ENCODE measurements at regions not wholly inside any gene's neighbourhood (a gene's known extent, or its start where the extent isn't known, plus 50 kb on each side); places are given as distances from the start of the nearest gene placed in this dataset.

DNA sequence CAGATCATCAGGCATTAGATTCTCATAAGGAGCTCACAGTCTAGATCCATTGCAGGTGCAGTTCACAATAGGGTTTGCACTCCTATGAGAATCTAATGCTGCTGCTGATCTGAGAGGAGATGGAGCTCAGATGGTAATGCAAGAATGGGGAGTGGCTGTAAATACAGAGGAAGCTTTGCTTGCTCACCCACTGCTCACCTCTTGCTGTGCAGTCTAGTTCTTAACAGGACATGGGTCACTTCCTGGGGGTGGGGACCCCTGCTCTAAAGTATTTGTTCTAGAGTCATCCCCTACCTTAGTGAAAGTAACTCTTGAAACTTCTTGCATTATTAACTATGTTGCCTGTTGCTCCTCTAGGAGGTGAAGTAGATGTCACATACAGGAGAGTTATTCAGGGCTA, 171.3 kb upstream of the PARD3B start:
- Histone ChIP-seq H3K27me3 (ENCODE audit: insufficient read depth, insufficient read length) (no peaks in the 10 kb centered on the region), H3K36me3 (ENCODE audit: insufficient read depth, insufficient read length, low read length) (no peaks in the 10 kb centered on the region), H3K4me3 (ENCODE audit: insufficient read length, low read depth) (no peak overlapping the region), H3K9me3 (ENCODE audit: insufficient read depth, low read length) (no peaks in the 10 kb centered on the region), H3K4me1 (ENCODE audit: insufficient read depth, insufficient read length) (no peaks in the 10 kb centered on the region), H3K9ac (ENCODE audit: insufficient read length, low read depth) (no peak overlapping the region)
- TF ChIP-seq ZNF274 (IDR thresholded peaks at IDR 0.05; ENCODE audit: low read depth, low read length) (no peak), SUZ12 (IDR thresholded peaks at IDR 0.05; ENCODE audit: extremely low read depth, insufficient read depth, insufficient read length) (no peak), YY1 (IDR thresholded peaks at IDR 0.05; ENCODE audit: insufficient read depth, insufficient read length) (no peak)
- DNase-seq (ENCODE audit: low read depth, low spot score), result no peak

DNA sequence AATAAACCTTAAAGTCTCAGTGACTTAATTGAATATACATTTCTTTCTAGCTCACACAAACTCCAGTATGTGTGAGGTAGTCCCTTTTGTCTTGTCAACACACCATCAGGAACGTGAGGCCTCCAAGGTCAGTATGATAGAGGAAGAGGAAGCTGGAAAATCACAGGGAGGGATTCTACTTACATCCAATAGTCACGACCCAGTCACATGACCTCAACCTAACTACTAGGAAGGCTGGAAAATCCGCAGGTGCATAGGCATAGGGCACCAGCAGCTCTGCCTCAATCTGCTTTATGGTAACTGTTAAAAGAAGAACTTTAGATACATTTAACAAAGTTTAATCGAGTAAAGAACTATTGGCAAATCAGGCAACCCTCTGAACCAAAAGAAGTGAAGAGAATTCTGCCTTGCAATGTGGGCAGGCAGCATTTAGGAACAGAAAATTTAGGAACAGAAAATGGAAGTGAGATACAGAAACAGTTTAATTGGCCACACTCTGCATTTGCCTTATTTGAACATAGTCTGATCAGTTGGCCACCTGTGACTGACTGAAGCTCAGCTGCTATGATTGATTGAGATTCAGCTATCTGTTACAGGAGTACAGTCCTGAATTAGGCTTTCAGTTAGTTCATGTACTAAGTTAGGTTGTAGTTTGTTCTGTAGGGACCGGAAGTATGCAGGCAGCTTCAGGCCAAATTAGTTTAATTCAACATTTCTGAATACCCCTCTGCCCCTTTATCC, 165.0 kb upstream of the PARD3B start:
- H3K36me3 ChIP-seq (ENCODE audit: insufficient read depth, insufficient read length, low read length), result no peaks in the 10 kb centered on the region
- TF ChIP-seq ZNF274 (IDR thresholded peaks at IDR 0.05; ENCODE audit: low read depth, low read length) (no peak), SUZ12 (IDR thresholded peaks at IDR 0.05; ENCODE audit: extremely low read depth, insufficient read depth, insufficient read length) (no peak), YY1 (IDR thresholded peaks at IDR 0.05; ENCODE audit: insufficient read depth, insufficient read length) (no peak)
- H3K4me3 ChIP-seq (ENCODE audit: insufficient read length, low read depth), result no peak overlapping the region
- H3K9ac ChIP-seq (ENCODE audit: insufficient read length, low read depth), result no peak overlapping the region
- no peaks in the 10 kb centered on the region for H3K27me3 ChIP-seq (ENCODE audit: insufficient read depth, insufficient read length)
- no peaks in the 10 kb centered on the region for H3K4me1 ChIP-seq (ENCODE audit: insufficient read depth, insufficient read length)
- DNase-seq (ENCODE audit: low read depth, low spot score), result no peak
- no peaks in the 10 kb centered on the region for H3K9me3 ChIP-seq (ENCODE audit: insufficient read depth, low read length)

DNA sequence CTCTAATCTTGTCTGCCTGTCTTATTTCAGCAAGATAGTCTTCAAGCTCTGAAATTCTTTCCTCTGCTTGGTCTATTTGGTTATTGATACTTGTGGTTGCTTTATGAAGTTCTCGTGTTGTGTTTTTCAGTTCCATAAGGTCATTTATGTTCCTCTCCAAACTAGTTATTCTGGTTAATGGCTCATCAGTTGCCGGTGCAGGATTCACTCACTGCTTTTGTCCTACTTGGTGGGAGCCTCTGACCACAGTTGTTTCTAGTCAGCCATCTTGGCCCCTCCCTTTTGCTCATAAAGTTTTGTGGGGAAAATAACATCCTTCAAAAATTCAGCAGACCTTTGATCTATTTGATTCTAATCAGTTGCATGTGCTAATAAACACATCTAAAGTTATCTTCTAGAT, 158.6 kb upstream of the PARD3B start:
- no peak for DNase-seq (ENCODE audit: low read depth, low spot score)
- no peak overlapping the region for H3K9ac ChIP-seq (ENCODE audit: insufficient read length, low read depth)
- no peak overlapping the region for H3K4me3 ChIP-seq (ENCODE audit: insufficient read length, low read depth)
- no peaks in the 10 kb centered on the region for H3K27me3 ChIP-seq (ENCODE audit: insufficient read depth, insufficient read length)
- H3K4me1 ChIP-seq (ENCODE audit: insufficient read depth, insufficient read length), result no peaks in the 10 kb centered on the region
- no peaks in the 10 kb centered on the region for H3K9me3 ChIP-seq (ENCODE audit: insufficient read depth, low read length)
- no peaks in the 10 kb centered on the region for H3K36me3 ChIP-seq (ENCODE audit: insufficient read depth, insufficient read length, low read length)
- TF ChIP-seq SUZ12 (IDR thresholded peaks at IDR 0.05; ENCODE audit: extremely low read depth, insufficient read depth, insufficient read length) (no peak), YY1 (IDR thresholded peaks at IDR 0.05; ENCODE audit: insufficient read depth, insufficient read length) (no peak), ZNF274 (IDR thresholded peaks at IDR 0.05; ENCODE audit: low read depth, low read length) (no peak)

DNA sequence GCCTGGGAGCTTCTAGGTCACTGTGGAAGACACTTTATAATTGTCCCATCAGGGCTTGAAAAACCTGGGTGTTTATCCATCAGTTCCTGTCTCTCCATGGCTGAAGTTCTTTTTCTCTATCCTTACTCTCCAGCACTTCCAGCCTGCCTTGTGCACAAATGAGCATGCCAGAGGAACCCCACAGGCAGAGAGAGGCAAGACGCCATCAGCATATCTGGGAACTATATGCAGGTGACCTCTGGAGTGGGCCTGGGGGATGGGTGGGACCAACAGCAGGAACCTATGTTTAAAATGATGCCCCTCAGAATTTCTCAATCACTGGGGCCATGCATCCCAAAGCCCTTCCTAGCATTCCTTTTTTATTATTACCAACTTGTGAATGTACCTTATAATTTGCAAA, 156.2 kb upstream of the PARD3B start:
- TF ChIP-seq ZNF274 (IDR thresholded peaks at IDR 0.05; ENCODE audit: low read depth, low read length) (no peak), YY1 (IDR thresholded peaks at IDR 0.05; ENCODE audit: insufficient read depth, insufficient read length) (no peak), SUZ12 (IDR thresholded peaks at IDR 0.05; ENCODE audit: extremely low read depth, insufficient read depth, insufficient read length) (no peak)
- H3K9me3 ChIP-seq (ENCODE audit: insufficient read depth, low read length), result no peaks in the 10 kb centered on the region
- no peaks in the 10 kb centered on the region for H3K4me1 ChIP-seq (ENCODE audit: insufficient read depth, insufficient read length)
- H3K36me3 ChIP-seq (ENCODE audit: insufficient read depth, insufficient read length, low read length), result no peaks in the 10 kb centered on the region
- no peaks in the 10 kb centered on the region for H3K27me3 ChIP-seq (ENCODE audit: insufficient read depth, insufficient read length)
- no peak overlapping the region for H3K4me3 ChIP-seq (ENCODE audit: insufficient read length, low read depth)
- H3K9ac ChIP-seq (ENCODE audit: insufficient read length, low read depth), result no peak overlapping the region
- DNase-seq (ENCODE audit: low read depth, low spot score), result no peak

DNA sequence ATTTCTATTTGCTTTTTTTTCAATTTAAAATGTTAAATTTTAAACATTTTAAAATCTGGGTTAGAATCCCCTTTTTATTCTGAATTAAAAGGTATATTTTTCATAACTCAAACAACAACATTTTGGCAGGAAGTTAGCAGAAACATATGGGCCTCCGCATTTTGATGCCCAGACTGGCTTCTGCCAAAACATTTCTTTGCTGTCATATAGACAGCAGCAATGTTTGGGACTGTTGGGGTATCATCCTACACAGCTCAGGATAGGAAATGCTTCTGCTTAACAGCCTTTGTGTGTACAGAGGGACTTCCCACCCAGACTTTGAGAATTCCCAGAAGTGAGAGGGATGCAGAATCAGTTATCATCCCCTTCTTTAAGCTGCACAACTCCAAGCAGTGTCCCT, 155.4 kb upstream of the PARD3B start:
- no peak for TF ChIP-seq SUZ12 (IDR thresholded peaks at IDR 0.05; ENCODE audit: extremely low read depth, insufficient read depth, insufficient read length)
- TF ChIP-seq YY1 (IDR thresholded peaks at IDR 0.05; ENCODE audit: insufficient read depth, insufficient read length), result no peak
- no peak for TF ChIP-seq ZNF274 (IDR thresholded peaks at IDR 0.05; ENCODE audit: low read depth, low read length)

DNA sequence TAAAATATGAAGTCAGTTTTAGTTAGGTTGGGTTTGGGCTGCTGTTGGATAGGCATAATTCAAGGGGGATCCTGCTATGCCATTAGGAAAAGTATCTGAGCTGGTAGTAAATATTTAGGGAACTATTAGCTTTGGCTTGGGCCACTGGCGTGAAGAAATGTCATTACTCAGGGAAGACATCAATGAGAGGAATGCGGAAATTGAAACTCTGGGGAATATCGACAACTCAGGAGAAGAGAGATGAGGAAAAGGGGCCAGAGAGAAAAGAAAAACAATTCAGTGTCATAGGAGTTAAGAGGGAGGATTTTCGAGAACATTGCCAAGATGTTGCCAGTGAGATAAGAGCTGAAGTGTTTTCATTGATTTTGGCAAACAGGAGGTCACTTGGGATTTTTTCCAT, 149.7 kb upstream of the PARD3B start:
- H3K9me3 ChIP-seq (ENCODE audit: insufficient read depth, low read length), result no peaks in the 10 kb centered on the region
- no peak overlapping the region for H3K4me3 ChIP-seq (ENCODE audit: insufficient read length, low read depth)
- TF ChIP-seq ZNF274 (IDR thresholded peaks at IDR 0.05; ENCODE audit: low read depth, low read length) (no peak), YY1 (IDR thresholded peaks at IDR 0.05; ENCODE audit: insufficient read depth, insufficient read length) (no peak), SUZ12 (IDR thresholded peaks at IDR 0.05; ENCODE audit: extremely low read depth, insufficient read depth, insufficient read length) (no peak)
- no peaks in the 10 kb centered on the region for H3K4me1 ChIP-seq (ENCODE audit: insufficient read depth, insufficient read length)
- H3K9ac ChIP-seq (ENCODE audit: insufficient read length, low read depth), result no peak overlapping the region
- H3K36me3 ChIP-seq (ENCODE audit: insufficient read depth, insufficient read length, low read length), result no peaks in the 10 kb centered on the region
- no peaks in the 10 kb centered on the region for H3K27me3 ChIP-seq (ENCODE audit: insufficient read depth, insufficient read length)
- DNase-seq (ENCODE audit: low read depth, low spot score), result no peak

More for the DNA sequence above, 155.4 kb upstream of the PARD3B start:
- no peaks in the 10 kb centered on the region for H3K4me1 ChIP-seq (ENCODE audit: insufficient read depth, insufficient read length)
- H3K27me3 ChIP-seq (ENCODE audit: insufficient read depth, insufficient read length), result no peaks in the 10 kb centered on the region
- H3K9ac ChIP-seq (ENCODE audit: insufficient read length, low read depth), result no peak overlapping the region
- H3K36me3 ChIP-seq (ENCODE audit: insufficient read depth, insufficient read length, low read length), result no peaks in the 10 kb centered on the region
- no peak for DNase-seq (ENCODE audit: low read depth, low spot score)
- H3K4me3 ChIP-seq (ENCODE audit: insufficient read length, low read depth), result no peak overlapping the region
- H3K9me3 ChIP-seq (ENCODE audit: insufficient read depth, low read length), result no peaks in the 10 kb centered on the region

DNA sequence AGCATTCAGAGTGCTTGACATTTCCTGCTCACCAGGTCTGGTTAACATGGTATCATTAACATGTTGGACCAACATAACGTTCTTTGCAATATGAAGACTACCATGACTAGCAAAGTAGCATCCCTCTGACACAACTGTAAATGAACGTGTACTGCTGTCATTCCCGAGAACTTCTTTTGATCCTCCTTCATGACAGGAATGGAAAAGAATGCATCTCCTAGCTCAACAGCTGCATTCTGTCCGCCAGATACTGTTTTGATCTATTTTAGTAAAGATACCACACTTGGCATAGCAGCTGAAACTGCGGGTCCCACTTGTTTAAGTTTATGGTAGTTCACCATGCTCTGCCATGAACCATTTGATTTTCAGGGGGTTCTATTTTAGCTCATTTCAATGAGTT, 144.2 kb upstream of the PARD3B start:
- no peak for DNase-seq (ENCODE audit: low read depth, low spot score)
- no peaks in the 10 kb centered on the region for H3K4me1 ChIP-seq (ENCODE audit: insufficient read depth, insufficient read length)
- H3K27me3 ChIP-seq (ENCODE audit: insufficient read depth, insufficient read length), result no peaks in the 10 kb centered on the region
- H3K4me3 ChIP-seq (ENCODE audit: insufficient read length, low read depth), result no peak overlapping the region
- no peak overlapping the region for H3K9ac ChIP-seq (ENCODE audit: insufficient read length, low read depth)
- H3K9me3 ChIP-seq (ENCODE audit: insufficient read depth, low read length), result no peaks in the 10 kb centered on the region
- H3K36me3 ChIP-seq (ENCODE audit: insufficient read depth, insufficient read length, low read length), result no peaks in the 10 kb centered on the region
- no peak for TF ChIP-seq ZNF274 (IDR thresholded peaks at IDR 0.05; ENCODE audit: low read depth, low read length)
- TF ChIP-seq YY1 (IDR thresholded peaks at IDR 0.05; ENCODE audit: insufficient read depth, insufficient read length), result no peak
- no peak for TF ChIP-seq SUZ12 (IDR thresholded peaks at IDR 0.05; ENCODE audit: extremely low read depth, insufficient read depth, insufficient read length)

Data from NT2/D1 (cell line).